Liver (tissue), 7 donors: ENCODE measurements at regions not wholly inside any gene's neighbourhood (a gene's known extent, or its start where the extent isn't known, plus 50 kb on each side); places are given as distances from the start of the nearest gene placed in this dataset.

Experiments used
- DNase-seq: peaks from one replicate; pipeline ENCODE4 v3.0.0-alpha.2; 2017; ENCODE audit warnings: low spot score
- H3K27ac ChIP-seq, 2 donors: one replicate each; pipeline ENCODE4 v1.7.0; 2013; ENCODE audit warnings: inconsistent platforms in 2 of 2, low read length in 2 of 2, control low read depth in 1 of 2, low read depth in 1 of 2, mild to moderate bottlenecking in 1 of 2
- H3K27me3 ChIP-seq, 4 donors: one replicate each; pipeline versions ENCODE4 v1.6.1 to v1.7.0; 2013; ENCODE audit warnings: low read length in 3 of 4, inconsistent platforms in 1 of 4, mild to moderate bottlenecking in 1 of 4, moderate library complexity in 1 of 4; ENCODE audit not compliant: control insufficient read depth in 4 of 4, insufficient read depth in 4 of 4
- H3K36me3 ChIP-seq, 4 donors: one replicate each; pipeline versions ENCODE4 v1.6.1 to v1.7.0; 2013; ENCODE audit warnings: low read length in 3 of 4, mild to moderate bottlenecking in 3 of 4, low read depth in 1 of 4, moderate library complexity in 1 of 4; ENCODE audit not compliant: control insufficient read depth in 4 of 4, insufficient read depth in 3 of 4
- H3K4me1 ChIP-seq, 4 donors: one replicate each; pipeline versions ENCODE4 v1.6.1 to v1.7.0; 2013; ENCODE audit warnings: low read length in 3 of 4, mild to moderate bottlenecking in 3 of 4, moderate library complexity in 1 of 4; ENCODE audit not compliant: control insufficient read depth in 4 of 4, insufficient read depth in 4 of 4
- H3K4me3 ChIP-seq, 3 donors: one replicate each; pipeline versions ENCODE4 v1.6.1 to v1.7.0; 2013; ENCODE audit warnings: low read length in 3 of 3, control low read depth in 1 of 3, low read depth in 1 of 3, mild to moderate bottlenecking in 1 of 3
- H3K9ac ChIP-seq, 2 donors: one replicate each; pipeline ENCODE4 v1.7.0; 2013; ENCODE audit warnings: low read length in 2 of 2, mild to moderate bottlenecking in 2 of 2, moderate library complexity in 2 of 2, control low read depth in 1 of 2, low read depth in 1 of 2
- H3K9me3 ChIP-seq, 4 donors: one replicate each; pipeline versions ENCODE4 v1.6.1 to v1.7.0; 2013; ENCODE audit warnings: low read length in 3 of 4; ENCODE audit not compliant: control insufficient read depth in 4 of 4
- FOXA1 ChIP-seq: IDR thresholded peaks from 2 replicates; pipeline ENCODE4 v1.6.1; 2016; ENCODE audit warnings: antibody characterized with exemption
- FOXA2 ChIP-seq: IDR thresholded peaks from 2 replicates; pipeline ENCODE4 v1.6.1; 2016; ENCODE audit warnings: antibody characterized with exemption
- HNF4A ChIP-seq, 2 donors: conservative IDR thresholded peaks; 2 replicates each; pipeline ENCODE4 v1.6.1; 2016; ENCODE audit warnings: antibody characterized with exemption in 2 of 2, mild to moderate bottlenecking in 2 of 2
- JUND ChIP-seq, 2 donors: IDR thresholded peaks; 2 replicates each; pipeline ENCODE4 v1.6.1; 2016; ENCODE audit warnings: antibody characterized with exemption in 2 of 2
- NR2F2 ChIP-seq: IDR thresholded peaks from 2 replicates; pipeline ENCODE4 v1.6.1; 2016; ENCODE audit warnings: antibody characterized with exemption
- RAD21 ChIP-seq, 2 donors: IDR thresholded peaks; 2 replicates each; pipeline ENCODE4 v1.6.1; 2016; ENCODE audit warnings: antibody characterized with exemption in 2 of 2, mild to moderate bottlenecking in 2 of 2
- RXRA ChIP-seq, 2 donors: IDR thresholded peaks; 2 replicates each; pipeline ENCODE4 v1.6.1; 2017 to 2018; ENCODE audit warnings: antibody characterized with exemption in 2 of 2, mild to moderate bottlenecking in 1 of 2
- SP1 ChIP-seq: IDR thresholded peaks from 2 replicates; pipeline ENCODE4 v1.6.1; 2018; ENCODE audit warnings: antibody characterized with exemption, mild to moderate bottlenecking
- YY1 ChIP-seq: IDR thresholded peaks from 2 replicates; pipeline ENCODE4 v1.6.1; 2016; ENCODE audit warnings: antibody characterized with exemption, mild to moderate bottlenecking
- whole genome bisulfite sequencing: extraction: QIAGEN DNeasy Blood & Tissue Kit; methylation state at CpG from one replicate; pipeline ENCODE4 v1.1.7; 2013; 5-methylcytosine and 5-hydroxymethylcytosine counted together
- TF ChIP-seq, protein P1 (sequence below): IDR thresholded peaks from 2 replicates; pipeline ENCODE4 v1.6.1; 2016; ENCODE audit warnings: antibody characterized with exemption
- TF ChIP-seq, protein P2 (sequence below): IDR thresholded peaks from 2 replicates; pipeline ENCODE4 v1.6.1; 2016; ENCODE audit warnings: antibody characterized with exemption
- TF ChIP-seq, protein P3 (sequence below): IDR thresholded peaks from 2 replicates; pipeline ENCODE4 v1.6.1; 2016; ENCODE audit warnings: antibody characterized with exemption, mild to moderate bottlenecking
- donor health status: healthy.
- donor health status: healthy.
- donor health status: healthy.
- donor health status: healthy.

DNA sequence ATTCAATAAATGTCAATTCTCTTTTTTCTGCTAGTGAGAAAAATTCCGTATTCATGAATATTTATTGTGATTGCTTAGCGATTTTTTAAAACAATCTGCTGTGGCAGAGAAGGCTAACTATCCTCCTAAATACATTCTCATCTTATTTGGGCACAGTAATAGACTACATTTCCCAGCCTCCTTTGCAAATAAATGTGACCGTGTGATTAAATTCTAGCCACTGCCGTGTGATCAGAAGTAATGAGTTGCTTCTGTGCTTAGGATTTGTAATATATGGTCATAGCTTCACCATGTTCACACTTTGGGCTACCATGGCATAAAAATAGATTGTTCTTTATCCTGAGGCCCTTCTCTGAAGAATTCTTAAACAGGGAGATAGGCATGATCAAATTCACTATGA, 179.6 kb downstream of the FAM124B start:
- no peaks in the 10 kb centered on the region for H3K9me3 ChIP-seq
- peaks cover 0 to 5% (median 0%) of the 10 kb centered on the region in 4 donors for H3K27me3 ChIP-seq
- H3K4me1 ChIP-seq = no peaks in the 10 kb centered on the region
- H3K4me3 ChIP-seq = no peak overlapping the region
- DNase-seq = no peak
- H3K36me3 ChIP-seq = no peaks in the 10 kb centered on the region
- no peak for TF ChIP-seq SP1
- TF ChIP-seq, protein P1, sequence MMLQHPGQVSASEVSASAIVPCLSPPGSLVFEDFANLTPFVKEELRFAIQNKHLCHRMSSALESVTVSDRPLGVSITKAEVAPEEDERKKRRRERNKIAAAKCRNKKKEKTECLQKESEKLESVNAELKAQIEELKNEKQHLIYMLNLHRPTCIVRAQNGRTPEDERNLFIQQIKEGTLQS = no peak
- no peak for TF ChIP-seq RXRA (IDR thresholded peaks at IDR 0.05)
- TF ChIP-seq, protein P2, sequence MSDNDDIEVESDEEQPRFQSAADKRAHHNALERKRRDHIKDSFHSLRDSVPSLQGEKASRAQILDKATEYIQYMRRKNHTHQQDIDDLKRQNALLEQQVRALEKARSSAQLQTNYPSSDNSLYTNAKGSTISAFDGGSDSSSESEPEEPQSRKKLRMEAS = no peak
- no peak for TF ChIP-seq HNF4A (conservative IDR thresholded peaks at IDR 0.05)
- TF ChIP-seq FOXA2 = no peak
- no peak overlapping the region for H3K9ac ChIP-seq
- 59% methylated on average over 4 of the region's 4 CpGs for WGBS
- no peak overlapping the region for H3K27ac ChIP-seq

DNA sequence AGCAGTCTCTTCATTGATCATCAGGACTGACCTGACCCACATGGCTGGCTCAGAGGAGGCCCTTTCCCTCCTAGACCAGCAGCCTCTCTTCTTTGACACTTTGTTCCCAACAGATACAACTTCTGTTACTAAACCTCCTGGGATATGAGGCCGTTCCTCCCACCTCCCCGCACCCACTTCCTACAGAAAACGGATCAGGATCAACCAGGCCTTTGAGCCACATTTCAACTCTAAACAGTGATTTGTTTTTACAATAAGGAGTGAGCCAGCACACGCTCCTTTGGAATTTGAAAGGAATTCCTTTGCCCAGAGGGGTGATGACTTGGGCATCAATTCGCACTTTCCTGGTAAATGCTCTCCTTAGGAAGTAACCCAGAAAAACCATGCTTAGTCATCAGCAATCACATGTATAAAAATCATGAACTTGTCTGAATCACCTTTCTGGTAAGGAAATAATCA, 180.4 kb downstream of the FAM124B start:
- Histone ChIP-seq H3K9ac (no peak overlapping the region), H3K9me3 (no peaks in the 10 kb centered on the region), H3K4me1 (no peaks in the 10 kb centered on the region), H3K4me3 (no peak overlapping the region), H3K27ac (no peak overlapping the region), H3K36me3 (no peaks in the 10 kb centered on the region), H3K27me3 (peaks cover 0 to 5% (median 0%) of the 10 kb centered on the region in 4 donors)
- 81% methylated on average over 5 of the region's 5 CpGs for WGBS
- TF ChIP-seq JUND (IDR thresholded peaks at IDR 0.05) = no peak
- TF ChIP-seq, protein P1 = no peak
- no peak for TF ChIP-seq FOXA1
- no peak for TF ChIP-seq YY1
- TF ChIP-seq FOXA2 = no peak
- TF ChIP-seq, protein P3, sequence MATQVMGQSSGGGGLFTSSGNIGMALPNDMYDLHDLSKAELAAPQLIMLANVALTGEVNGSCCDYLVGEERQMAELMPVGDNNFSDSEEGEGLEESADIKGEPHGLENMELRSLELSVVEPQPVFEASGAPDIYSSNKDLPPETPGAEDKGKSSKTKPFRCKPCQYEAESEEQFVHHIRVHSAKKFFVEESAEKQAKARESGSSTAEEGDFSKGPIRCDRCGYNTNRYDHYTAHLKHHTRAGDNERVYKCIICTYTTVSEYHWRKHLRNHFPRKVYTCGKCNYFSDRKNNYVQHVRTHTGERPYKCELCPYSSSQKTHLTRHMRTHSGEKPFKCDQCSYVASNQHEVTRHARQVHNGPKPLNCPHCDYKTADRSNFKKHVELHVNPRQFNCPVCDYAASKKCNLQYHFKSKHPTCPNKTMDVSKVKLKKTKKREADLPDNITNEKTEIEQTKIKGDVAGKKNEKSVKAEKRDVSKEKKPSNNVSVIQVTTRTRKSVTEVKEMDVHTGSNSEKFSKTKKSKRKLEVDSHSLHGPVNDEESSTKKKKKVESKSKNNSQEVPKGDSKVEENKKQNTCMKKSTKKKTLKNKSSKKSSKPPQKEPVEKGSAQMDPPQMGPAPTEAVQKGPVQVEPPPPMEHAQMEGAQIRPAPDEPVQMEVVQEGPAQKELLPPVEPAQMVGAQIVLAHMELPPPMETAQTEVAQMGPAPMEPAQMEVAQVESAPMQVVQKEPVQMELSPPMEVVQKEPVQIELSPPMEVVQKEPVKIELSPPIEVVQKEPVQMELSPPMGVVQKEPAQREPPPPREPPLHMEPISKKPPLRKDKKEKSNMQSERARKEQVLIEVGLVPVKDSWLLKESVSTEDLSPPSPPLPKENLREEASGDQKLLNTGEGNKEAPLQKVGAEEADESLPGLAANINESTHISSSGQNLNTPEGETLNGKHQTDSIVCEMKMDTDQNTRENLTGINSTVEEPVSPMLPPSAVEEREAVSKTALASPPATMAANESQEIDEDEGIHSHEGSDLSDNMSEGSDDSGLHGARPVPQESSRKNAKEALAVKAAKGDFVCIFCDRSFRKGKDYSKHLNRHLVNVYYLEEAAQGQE = no peak
- no peak for TF ChIP-seq NR2F2
- TF ChIP-seq RXRA (IDR thresholded peaks at IDR 0.05) = no peak
- no peak for TF ChIP-seq RAD21 (IDR thresholded peaks at IDR 0.05)
- no peak for DNase-seq

DNA sequence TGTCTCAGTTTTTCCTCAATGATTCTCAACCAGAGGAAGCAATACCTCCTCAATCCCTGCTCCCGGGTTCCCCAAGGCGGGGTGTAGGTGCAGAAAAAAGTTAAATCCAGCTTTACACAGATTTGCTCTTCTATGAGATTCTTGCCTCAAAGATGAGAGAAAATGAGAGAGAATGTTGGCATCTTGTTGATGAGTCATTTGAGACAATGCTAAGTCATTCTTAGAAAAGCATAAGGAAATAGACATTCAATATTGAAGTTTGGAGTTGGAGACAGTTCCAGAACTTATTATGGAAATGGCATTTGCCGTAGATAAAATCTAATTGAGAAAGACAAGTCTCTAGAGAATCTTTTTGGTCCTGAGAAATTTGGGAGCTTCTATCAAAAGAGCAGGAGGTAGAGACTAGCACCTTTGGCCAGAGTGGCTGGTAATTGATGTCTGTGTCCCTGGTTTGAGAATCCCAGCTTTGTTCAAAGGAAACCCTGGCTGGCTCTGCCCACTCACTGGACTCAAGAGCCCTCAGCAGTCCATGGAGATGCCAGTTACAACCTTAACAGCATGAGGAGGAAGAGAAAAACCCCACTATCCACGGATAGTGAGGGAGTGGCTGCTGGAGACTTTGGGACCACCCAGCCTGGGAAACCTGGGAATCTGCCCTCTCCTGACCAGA, 181.2 kb downstream of the FAM124B start:
- no peak for DNase-seq
- Histone ChIP-seq H3K4me3 (no peak overlapping the region), H3K9me3 (no peaks in the 10 kb centered on the region), H3K27me3 (peaks cover 0 to 5% (median 0%) of the 10 kb centered on the region in 4 donors), H3K9ac (no peak overlapping the region), H3K27ac (no peak overlapping the region), H3K4me1 (no peaks in the 10 kb centered on the region), H3K36me3 (no peaks in the 10 kb centered on the region)
- 60% methylated on average over 4 of the region's 4 CpGs for WGBS
- TF ChIP-seq YY1 (no peak), FOXA2 (no peak), JUND (IDR thresholded peaks at IDR 0.05) (no peak), RAD21 (IDR thresholded peaks at IDR 0.05) (no peak)
- TF ChIP-seq, protein P3 = no peak
